HG02610 (cell line): ENCODE measurements at regions not wholly inside any gene's neighbourhood (a gene's known extent, or its start where the extent isn't known, plus 50 kb on each side); places are given as distances from the start of the nearest gene placed in this dataset.
"Not testable (repeated sequence)": the region's sequence is repeated elsewhere in the genome, so short reads cannot be mapped to it uniquely, and the experiment has no call there.

Experiments
- ATAC-seq: cut with Tn5 transposase; IDR thresholded peaks from one replicate; pipeline ENCODE4 v1.9.1; 2021; ENCODE audit warnings: mild to moderate bottlenecking, moderate library complexity; ENCODE audit not compliant: unreplicated experiment

DNA sequence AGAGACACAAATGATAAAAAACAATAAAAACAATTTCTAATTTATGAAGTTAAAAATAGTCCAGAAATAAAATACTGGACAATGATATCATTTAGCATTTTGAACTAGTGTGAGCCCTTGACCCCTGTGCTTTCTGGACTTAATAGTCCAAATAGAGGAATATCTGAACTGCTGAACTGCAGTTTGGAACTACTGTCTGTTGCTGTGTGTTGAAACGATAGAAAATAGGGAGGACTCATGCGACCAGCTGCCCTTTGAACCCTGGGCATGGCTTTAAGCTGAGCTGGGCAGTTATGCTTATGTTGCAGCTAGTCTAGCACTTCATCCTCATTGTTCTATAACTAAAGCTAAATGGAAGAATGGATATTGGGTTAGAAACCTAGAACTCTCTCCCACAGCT is 99.5 kb downstream of the FMR1NB start:
- ATAC-seq: no peak

DNA sequence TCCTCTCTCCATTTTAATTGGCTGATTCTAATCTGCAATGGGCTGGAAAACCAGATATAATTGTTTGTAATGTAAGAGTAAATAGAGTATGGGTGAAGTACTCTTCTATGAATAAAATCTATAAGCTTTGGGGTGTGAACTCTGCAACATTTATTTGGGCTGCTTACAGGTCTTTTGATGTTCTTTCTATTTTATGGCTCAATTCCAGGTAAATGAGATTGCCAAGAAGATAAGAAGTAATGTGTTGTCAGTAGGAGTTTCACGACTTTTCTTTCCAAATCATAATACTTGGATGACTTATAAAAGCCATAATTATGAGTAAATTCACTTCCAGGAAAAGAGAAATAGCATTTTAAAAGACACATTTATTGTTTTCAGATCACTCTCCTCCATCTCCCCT is 103.5 kb downstream of the FMR1NB start:
- ATAC-seq: no peak

DNA sequence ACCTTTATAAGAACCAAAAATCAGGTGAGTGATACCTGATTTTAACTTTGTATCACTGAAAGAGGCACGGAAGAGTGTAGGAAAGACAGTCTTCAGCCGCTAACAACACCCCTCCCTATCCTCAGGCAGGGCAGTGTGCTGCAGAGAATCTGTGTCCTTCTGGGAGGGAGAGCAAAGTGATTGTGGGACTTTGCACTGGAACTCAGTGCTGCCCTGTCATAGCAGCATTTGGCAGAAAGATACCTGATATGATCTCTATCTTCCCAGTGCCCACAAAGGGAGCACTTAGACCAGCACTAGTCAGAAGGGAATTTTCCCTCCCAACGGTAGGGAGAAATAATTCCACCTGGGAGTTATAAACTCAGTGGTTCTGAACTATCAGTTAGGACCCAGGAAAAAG is 139.0 kb downstream of the FMR1NB start:
- no peak for ATAC-seq

DNA sequence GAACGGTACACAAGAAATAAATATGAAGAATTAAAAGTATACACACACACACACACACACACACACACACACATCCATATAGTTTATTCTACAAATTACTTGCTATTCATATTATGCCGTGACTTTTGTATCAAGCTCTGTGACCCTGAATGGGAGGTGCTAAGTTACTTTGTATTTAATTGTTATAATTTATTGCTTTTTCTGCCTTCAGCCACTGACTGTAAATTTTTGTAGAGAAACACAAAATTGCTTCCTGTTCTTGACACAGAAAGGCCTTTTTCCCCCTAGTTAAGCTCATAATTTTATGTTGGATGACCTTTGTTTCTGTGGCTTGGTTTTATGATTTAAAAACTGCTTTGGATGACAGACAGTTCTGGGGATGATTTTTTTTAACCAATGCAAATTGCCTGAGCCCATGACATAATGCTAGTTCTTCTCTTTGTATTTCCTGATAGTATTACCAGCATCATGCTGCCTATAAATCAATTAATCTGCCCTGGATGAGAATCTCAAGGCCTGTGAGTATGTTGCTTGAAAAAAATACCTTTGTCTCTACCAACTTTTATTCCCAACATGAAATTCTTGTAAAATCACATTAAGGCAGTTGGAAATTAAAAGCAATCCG is 140.0 kb downstream of the FMR1NB start:
- no peak for ATAC-seq

DNA sequence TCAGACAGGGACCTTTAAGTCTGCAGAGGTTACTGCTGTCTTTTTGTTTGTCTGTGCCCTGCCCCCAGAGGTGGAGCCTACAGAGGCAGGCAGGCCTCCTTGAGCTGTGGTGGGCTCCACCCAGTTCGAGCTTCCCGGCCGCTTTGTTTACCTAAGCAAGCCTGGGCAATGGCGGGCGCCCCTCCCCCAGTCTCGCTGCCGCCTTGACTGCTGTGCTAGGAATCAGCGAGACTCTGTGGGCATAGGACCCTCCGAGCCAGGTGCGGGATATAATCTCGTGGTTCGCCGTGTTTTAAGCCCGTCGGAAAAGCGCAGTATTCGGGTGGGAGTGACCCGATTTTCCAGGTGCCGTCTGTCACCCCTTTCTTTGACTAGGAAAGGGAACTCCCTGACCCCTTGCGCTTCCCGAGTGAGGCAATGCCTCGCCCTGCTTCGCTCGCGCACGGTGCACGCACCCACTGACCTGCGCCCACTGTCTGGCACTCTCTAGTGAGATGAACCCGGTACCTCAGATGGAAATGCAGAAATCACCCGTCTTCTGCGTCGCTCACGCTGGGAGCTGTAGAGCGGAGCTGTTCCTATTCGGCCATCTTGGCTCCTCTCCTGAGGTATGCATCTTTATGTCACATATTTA is 147.9 kb downstream of the FMR1NB start:
- ATAC-seq: not testable (repeated sequence)

DNA sequence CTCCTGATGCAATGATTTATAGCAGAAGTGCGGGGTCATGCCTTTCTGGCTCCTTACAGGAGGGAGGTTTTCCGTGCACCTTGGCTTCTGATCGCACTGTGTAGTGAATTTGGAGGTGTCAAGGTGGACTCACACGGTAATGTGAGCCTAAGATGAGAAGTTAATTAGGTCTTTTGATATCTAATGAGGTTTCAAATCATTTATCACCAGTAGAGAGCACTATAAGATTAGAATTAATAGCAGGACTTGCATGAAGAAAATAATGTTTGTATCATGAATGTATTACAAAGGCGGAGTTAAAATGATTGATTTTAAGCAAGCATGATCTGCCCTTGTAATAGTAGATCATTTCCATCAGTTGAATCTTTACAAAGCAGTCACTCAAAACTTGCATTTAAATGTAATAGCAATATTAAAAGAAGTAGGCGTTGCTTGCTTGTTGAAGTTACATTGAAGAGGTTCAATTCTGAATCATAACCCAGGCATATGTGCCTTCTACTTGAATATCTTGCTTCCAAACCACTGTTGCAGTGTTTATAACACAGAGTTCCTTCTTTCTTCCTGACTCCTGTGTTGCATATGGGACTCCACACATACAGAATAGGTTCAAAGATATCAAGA is 152.1 kb downstream of the FMR1NB start:
- ATAC-seq: no peak

DNA sequence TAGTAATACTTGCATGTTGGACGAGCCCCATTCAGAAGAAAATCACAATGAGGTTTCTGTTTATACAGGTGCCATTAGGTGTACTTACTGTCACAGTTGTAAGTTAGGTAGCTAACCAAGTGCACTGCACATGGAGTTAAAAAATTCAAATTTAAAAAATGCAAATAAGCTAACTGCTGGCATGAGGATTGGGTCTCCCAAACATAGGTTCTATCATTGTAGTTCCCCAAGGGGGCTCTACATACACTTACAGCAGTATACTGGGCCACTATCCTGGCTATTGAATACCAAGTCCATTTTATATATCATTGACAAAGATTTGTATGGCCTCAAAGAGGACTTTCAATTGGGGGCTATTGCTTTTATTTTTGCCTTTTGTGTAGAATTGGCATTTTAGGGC is 153.4 kb downstream of the FMR1NB start:
- no peak for ATAC-seq

DNA sequence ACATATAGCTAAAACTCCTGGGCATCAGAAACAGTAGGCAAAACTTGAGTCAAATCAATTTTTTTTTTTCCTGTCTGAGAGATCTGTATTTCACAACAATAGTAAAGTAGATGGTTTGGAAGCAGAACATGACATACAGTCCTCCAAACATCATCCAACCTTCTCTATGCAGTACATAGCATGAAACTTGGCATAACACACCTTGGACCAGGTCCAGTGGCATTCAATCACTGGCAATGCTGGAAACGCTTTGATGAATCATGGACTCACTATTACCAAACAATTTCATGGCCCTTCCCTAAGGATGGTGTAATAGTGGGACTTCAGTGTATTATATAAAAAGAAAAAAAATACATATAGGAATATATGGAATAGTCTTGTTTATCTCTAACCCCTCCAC is 154.6 kb downstream of the FMR1NB start:
- ATAC-seq: no peak

DNA sequence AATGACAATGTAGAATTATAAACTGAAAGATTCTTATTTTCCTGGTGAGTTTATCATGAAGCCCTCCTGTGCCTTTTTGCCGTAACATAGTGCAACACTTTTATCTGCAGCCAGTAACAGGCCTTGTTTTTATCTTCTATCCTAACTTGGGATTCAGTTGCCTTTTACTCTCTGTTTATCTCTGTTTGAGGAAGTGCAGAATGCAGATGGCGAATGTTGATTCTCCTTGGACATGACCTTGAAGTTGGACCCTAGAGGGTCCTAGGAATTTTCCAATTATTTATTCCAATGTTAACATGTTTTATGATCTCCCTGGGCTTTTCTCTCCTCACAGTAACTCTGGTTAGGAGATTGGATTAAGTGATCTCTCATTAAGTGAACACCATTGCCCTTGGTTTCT is 165.0 kb downstream of the FMR1NB start:
- no peak for ATAC-seq

DNA sequence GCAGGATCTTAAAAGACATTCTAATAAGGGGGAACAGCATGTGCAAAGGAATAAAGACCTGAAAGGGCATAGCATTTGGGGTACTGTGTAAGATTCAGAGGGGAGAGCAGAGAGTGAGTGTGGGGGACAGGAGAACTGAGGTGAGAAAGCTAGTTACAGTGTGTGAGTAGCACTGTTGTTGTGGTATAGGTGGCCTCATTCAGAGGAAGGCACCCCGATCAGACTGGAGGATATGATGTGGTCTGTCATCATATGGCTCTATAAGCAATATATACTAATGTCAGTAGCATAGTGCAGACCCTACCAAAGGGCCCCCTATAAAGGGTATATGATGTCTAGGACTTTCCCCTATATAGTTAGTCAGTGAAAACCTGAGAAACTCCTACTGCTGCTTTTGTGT is 175.8 kb downstream of the FMR1NB start:
- no peak for ATAC-seq

DNA sequence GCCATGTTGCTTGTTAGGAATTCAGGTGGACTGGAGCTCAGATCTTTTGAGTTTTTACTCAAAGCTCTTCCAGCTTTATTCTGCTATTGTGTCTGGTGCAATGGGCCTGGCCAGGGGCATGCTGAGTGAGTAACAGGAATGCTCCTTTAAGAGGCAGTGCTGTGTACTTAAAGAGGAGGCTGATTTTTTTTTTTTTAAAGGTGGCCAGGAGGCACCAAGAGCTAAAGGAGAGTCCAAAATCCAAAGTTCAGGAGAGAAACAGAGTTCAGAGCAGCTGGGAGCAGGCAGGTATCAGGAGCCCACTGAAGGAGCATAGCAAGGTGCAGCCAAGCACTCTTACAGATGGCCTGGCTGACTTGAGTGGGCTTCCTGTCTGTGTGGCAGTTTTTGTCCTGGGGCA is 178.7 kb downstream of the FMR1NB start:
- ATAC-seq: no peak

DNA sequence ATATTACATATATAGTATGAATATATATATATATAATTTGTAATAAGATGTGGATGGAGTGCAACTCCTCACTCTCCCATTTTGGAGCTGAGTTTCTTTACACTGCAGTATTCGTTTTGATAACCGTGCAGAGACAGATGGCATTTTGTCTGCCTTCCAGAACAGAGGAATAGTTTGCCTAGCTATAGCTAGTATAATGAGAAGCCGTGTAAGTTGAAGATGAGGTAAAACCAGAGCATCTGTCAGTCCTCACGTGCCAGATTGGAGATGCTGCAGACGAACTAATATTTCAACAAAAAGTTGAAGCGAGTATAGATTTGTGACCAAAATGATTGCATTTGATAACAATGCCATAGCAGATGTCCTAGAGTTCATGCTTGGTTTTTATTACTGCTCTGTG is 180.6 kb downstream of the FMR1NB start:
- no peak for ATAC-seq

DNA sequence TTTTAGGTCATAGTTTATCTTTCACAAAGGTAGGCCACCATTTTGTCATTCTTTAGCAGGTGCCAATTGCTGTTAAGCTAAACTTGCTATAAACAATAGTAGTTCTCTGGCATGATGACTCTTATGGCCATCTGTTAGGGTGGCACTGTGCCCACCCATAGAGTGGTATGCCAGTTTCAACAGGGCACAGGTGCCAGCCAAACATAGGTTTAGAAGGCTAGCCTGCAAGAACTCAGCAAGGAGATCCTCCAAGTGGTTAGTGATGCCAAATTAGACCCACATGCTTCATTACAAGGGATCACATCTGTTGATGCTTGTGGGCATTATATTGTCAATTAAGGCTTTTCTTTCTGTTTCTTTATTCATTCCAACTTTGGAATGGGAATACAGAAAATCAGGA is 204.5 kb downstream of the FMR1NB start:
- ATAC-seq: no peak

DNA sequence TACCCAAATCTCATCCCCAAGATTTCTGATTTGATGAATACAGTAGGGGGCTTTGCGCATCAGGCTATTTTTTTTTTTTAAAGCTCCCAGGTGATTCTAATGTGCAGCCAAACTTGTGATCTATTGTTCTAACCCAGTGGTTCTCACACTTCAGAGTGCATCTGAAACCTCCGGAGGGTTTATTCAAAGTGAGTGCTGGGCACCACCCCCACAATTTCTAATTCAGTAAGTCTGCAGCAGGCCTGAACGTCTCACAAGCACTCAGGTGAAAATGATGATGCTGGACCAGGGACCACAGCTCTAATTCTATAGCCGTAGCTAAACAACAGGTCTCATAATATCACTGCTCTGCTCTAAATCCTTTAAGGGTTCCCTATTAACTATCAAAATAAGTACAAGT is 211.4 kb downstream of the FMR1NB start:
- ATAC-seq: no peak

DNA sequence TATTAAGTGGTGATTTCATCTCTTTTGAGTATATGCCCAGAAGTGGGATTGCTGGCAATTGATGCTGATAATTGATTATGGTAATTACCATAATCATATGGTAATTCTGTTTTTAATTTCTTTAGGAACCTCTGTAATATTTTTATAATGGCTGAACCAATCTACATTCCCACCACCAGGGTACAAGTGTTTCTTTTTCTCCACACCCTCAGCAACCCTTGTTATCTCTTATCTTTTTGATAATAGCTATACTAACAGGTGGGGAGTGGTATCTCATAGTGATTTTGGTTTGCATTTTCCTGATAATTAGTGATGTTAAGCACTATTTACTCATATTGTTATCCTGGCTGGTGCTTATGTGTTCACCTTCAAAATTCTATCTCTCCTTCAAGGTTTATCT is 212.6 kb downstream of the FMR1NB start:
- ATAC-seq: no peak

DNA sequence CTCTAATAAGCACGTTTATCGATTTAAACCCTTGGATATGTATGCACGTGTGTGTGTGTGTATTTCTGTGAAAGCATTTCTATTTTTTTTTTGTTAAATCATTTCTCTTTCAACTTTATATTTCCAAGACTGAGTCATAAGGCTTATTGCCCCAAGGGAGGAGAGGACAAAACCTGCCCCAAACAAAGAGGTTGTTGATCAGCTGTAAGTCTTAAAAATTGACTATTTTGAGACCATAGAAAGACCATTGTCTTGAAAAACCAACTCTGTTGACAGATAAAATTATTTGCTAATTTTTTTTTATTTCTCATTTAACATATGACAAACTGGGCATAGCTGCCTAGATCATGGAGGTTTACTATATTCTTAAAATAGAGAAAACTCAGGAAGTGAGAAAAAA is 222.4 kb downstream of the FMR1NB start:
- no peak for ATAC-seq

DNA sequence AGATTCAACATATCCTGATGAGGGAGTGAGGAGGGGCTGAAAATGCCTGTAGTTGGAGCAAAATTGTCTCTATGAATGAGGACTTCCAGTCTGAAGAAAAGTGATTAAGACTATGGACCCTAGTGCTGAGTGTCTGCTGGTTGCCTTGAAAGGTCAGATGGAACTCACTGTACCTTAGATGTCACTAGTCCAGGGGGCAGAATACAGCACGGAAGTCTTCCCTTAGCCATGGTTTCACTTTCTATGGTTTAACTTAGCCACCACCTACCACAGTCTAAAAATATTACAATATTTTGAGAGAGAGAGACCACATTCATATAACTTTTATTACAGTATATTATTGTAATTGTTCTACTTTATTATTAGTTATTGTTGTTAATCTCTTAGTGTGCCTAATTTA is 223.1 kb downstream of the FMR1NB start:
- no peak for ATAC-seq

DNA sequence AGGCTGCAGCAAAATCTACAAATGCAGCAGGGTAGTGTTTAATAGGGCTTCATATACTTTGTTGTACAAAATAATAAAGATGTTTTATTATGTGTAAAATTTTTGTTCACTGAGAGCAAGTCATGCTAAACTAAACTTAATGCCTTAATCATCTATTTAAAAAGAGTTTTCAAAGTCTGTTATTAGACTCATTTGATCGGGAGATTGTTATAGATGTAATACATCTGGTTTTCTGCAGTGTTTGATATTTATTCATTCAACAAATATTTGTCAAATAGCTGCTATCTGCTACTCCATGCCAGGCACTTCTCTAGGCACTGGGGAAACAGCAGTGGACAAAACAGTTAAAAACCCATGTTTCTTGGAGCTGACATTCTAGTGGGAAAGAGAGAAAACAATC is 233.6 kb downstream of the FMR1NB start:
- ATAC-seq: no peak

DNA sequence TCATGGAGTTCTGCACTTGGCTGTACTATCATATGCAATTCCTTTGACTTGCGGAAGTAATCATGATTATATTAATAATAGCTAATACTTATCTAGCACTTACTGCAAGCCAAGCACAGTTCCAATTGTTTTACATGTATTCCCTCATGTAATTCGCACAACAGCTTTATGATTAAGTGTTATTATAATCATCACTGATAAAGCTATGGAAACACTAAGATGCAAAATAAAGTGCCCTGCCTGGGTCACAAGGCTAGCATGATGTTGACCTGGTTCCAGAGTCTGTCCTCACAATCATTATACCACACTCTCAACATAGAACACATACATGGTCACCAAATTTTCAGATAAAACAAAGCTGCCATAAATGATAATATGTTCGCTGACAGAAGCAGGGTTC is 234.6 kb downstream of the FMR1NB start:
- no peak for ATAC-seq

DNA sequence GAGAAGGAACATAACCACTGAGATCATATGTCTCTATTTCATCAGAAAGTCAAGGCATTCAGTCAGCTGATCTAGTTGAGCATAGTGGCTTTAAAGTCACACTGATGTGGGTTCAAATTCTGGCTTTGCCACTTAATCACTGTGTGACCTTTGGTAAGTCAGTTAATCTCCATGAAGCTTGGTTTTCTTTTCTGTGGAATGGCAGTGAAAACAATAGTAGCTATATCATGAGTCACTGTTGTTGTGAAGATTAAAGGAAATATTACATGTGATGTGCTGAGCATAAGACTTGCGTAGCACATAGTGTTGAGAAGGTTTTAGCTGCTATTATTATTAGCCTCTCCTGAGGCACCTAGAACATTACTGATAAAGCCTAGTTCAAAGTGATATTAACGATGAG is 242.2 kb downstream of the FMR1NB start:
- ATAC-seq: no peak

DNA sequence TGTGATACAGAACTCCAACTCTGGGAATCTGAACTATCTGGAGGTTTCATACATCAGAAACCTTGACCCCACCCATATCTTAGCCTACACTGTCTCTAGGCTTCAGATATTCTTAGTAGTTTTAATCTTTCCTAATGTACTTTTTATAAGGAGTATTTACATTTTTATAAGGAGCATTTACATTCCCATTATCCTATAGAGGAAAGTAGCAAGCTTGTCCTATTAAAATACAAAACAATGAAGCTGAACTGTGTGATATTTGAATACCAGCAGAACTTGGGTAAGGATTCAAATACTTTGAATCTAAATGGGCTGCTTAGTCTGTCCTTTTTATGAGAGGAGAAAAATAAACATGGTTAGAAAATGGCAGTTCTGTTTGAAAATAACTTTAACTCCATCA is 247.4 kb downstream of the FMR1NB start:
- no peak for ATAC-seq

DNA sequence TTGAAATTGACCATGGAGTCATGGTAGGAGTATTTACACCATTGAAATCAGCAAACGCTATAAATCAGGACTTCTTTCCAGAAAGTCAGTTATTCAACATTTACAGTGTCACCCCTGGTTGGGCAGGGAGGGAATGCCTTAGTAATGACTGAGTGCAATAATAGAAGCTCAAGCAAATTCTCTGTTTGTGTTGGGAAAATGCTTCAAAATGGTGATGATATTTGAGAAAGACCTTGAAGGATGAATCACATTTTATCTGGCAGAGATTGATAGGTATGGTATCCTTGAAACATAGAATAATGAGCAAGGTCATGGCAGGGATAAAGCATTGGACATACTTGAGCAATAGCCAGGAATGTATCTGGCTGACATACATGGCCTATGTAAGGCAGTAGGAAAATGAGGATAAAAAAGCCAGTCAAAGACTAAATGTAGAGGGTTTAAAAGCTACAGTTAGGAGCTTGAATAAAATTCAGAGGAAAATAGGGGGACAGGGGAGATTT is 248.7 kb downstream of the FMR1NB start:
- ATAC-seq: no peak

DNA sequence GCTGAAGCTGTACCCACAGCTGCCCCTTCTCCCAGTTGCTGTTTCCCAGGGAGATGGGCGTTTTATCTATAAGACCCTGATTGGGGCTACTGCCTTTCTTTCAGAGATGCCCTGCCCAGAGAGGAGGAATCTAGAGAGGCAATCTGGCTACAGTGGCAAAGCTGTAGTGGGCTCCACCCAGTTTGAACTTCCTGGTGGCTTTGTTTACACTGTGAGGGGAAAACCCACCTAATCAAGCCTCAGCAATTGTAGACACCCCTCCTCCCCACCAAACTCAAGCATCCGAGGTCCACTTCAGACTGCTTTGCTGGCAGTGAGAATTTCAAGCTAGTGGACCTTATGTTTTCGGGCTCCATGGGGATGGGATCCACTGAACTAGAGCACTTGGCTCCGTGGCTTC is 240.4 kb upstream of the AFF2 start:
- no peak for ATAC-seq
